Left lung (tissue), 4 donors: ENCODE measurements at regions not wholly inside any gene's neighbourhood (a gene's known extent, or its start where the extent isn't known, plus 50 kb on each side); places are given as distances from the start of the nearest gene placed in this dataset.

ENCODE experiments used
- ATAC-seq: fragments of 200-7000 bp; cut with Tn5 transposase; one replicate; pipeline ENCODE4 v1.9.1; 2020; ENCODE audit warnings: moderate library complexity
- DNase-seq, 4 donors: peaks; one replicate each; pipeline ENCODE4 v3.0.0-alpha.2; 2013 to 2020
- H3K27ac ChIP-seq, 2 donors: fragments of 200-600 bp; sonication (generic) in 1 of 2; one replicate each; pipeline versions ENCODE4 v1.5.0 to v1.8.0; 2020 to 2021
- H3K27me3 ChIP-seq, 2 donors: fragments of 200-600 bp; sonication (generic) in 1 of 2; one replicate each; pipeline versions ENCODE4 v1.5.0 to v1.8.0; 2020 to 2021
- H3K36me3 ChIP-seq, 2 donors: fragments of 200-600 bp; sonication (generic) in 1 of 2; one replicate each; pipeline versions ENCODE4 v1.5.0 to v1.8.0; 2020 to 2021
- H3K4me1 ChIP-seq, 2 donors: fragments of 200-600 bp; one replicate each; pipeline ENCODE4 v1.8.0; 2021
- H3K4me3 ChIP-seq, 2 donors: fragments of 200-600 bp; sonication (generic) in 1 of 2; one replicate each; pipeline versions ENCODE4 v1.5.0 to v1.8.0; 2020 to 2021; ENCODE audit warnings: mild to moderate bottlenecking in 1 of 2
- H3K9me3 ChIP-seq, 2 donors: fragments of 200-600 bp; sonication (generic) in 1 of 2; one replicate each; pipeline versions ENCODE4 v1.5.0 to v1.8.0; 2020 to 2021
- CTCF ChIP-seq, 2 donors: fragments of 200-600 bp; sonication (generic) in 1 of 2; IDR thresholded peaks; one replicate each; pipeline versions ENCODE4 v1.5.0 to v1.8.0; 2021; ENCODE audit warnings: antibody characterized with exemption in 2 of 2
- intact Hi-C, 2 donors: fragments of 100-400 bp; cut with DNase I; formaldehyde crosslinking; loops; one replicate each; pipeline versions ENCODE4 v1.11.2 to v1.14.2; 2022
- donor health status: DM: no; HTN: yes; CAD: no.
- donor health status: DM: no; HTN: no; CAD: no.

GRCh38 chr12:68387338-68387737 is 55.2 kb upstream of the MDM1 start:
- H3K9me3 ChIP-seq: peaks cover 0 to 4% of the 10 kb centered on the region in 2 donors
- H3K4me3 ChIP-seq: no peak overlapping the region
- H3K27ac ChIP-seq: no peak overlapping the region
- no peaks in the 10 kb centered on the region for H3K27me3 ChIP-seq
- DNase-seq (no peak), ATAC-seq (no peak)
- TF ChIP-seq CTCF (IDR thresholded peaks at IDR 0.05): no peak
- intact Hi-C loops: no loop called here
- peaks cover 0 to 17% of the 10 kb centered on the region in 2 donors for H3K4me1 ChIP-seq
- H3K36me3 ChIP-seq: no peaks in the 10 kb centered on the region

GRCh38 chr12:68389305-68389704 is 57.1 kb upstream of the MDM1 start:
- peaks cover 0 to 7% of the 10 kb centered on the region in 2 donors for H3K4me1 ChIP-seq
- no peaks in the 10 kb centered on the region for H3K27me3 ChIP-seq
- no peak overlapping the region for H3K27ac ChIP-seq
- intact Hi-C loops: no loop called here
- DNase-seq (no peak), ATAC-seq (no peak)
- TF ChIP-seq CTCF (IDR thresholded peaks at IDR 0.05): no peak
- peaks cover 0 to 4% of the 10 kb centered on the region in 2 donors for H3K9me3 ChIP-seq
- H3K4me3 ChIP-seq: no peak overlapping the region
- no peaks in the 10 kb centered on the region for H3K36me3 ChIP-seq

GRCh38 chr12:68391937-68392336 is 59.8 kb upstream of the MDM1 start:
- no peaks in the 10 kb centered on the region for H3K27me3 ChIP-seq
- intact Hi-C loops: no loop called here
- DNase-seq (no peak), ATAC-seq (no peak)
- no peak overlapping the region for H3K4me3 ChIP-seq
- H3K27ac ChIP-seq: no peak overlapping the region
- peaks cover 0 to 4% of the 10 kb centered on the region in 2 donors for H3K9me3 ChIP-seq
- H3K4me1 ChIP-seq: peaks cover 0 to 3% of the 10 kb centered on the region in 2 donors
- H3K36me3 ChIP-seq: no peaks in the 10 kb centered on the region
- no peak for TF ChIP-seq CTCF (IDR thresholded peaks at IDR 0.05)

- H3K36me3 ChIP-seq: no peaks in the 10 kb centered on the region
- H3K4me3 ChIP-seq: no peak overlapping the region
- ATAC-seq (no peak), DNase-seq (no peak)
- H3K27ac ChIP-seq: no peak overlapping the region
- H3K9me3 ChIP-seq: peaks cover 0 to 4% of the 10 kb centered on the region in 2 donors
- no peaks in the 10 kb centered on the region for H3K27me3 ChIP-seq
- TF ChIP-seq CTCF (IDR thresholded peaks at IDR 0.05): no peak
- intact Hi-C loops: no loop called here
- peaks cover 0 to 3% of the 10 kb centered on the region in 2 donors for H3K4me1 ChIP-seq
Measured at GRCh38 chr12:68392376-68392775, 60.2 kb upstream of the MDM1 start.

GRCh38 chr12:68393417-68393816 is 61.3 kb upstream of the MDM1 start:
- no peaks in the 10 kb centered on the region for H3K27me3 ChIP-seq
- intact Hi-C loops: no loop called here
- H3K36me3 ChIP-seq: no peaks in the 10 kb centered on the region
- H3K9me3 ChIP-seq: peaks cover 0 to 4% of the 10 kb centered on the region in 2 donors
- ATAC-seq: no peak
- H3K27ac ChIP-seq: no peak overlapping the region
- H3K4me3 ChIP-seq: no peak overlapping the region
- H3K4me1 ChIP-seq: peaks cover 0 to 3% of the 10 kb centered on the region in 2 donors
- DNase-seq: no peak
- no peak for TF ChIP-seq CTCF (IDR thresholded peaks at IDR 0.05)
